GM21825 (cell line): ENCODE measurements at regions not wholly inside any gene's neighbourhood (a gene's known extent, or its start where the extent isn't known, plus 50 kb on each side); places are given as distances from the start of the nearest gene placed in this dataset.

Source experiments
- ATAC-seq: cut with Tn5 transposase; IDR thresholded peaks from one replicate; pipeline ENCODE4 v1.9.1; 2021; ENCODE audit warnings: mild to moderate bottlenecking, moderate library complexity; ENCODE audit not compliant: unreplicated experiment

- no peak for ATAC-seq
Measured at GRCh38 chr6:12221856-12222255, 68.3 kb upstream of the EDN1 start.

DNA sequence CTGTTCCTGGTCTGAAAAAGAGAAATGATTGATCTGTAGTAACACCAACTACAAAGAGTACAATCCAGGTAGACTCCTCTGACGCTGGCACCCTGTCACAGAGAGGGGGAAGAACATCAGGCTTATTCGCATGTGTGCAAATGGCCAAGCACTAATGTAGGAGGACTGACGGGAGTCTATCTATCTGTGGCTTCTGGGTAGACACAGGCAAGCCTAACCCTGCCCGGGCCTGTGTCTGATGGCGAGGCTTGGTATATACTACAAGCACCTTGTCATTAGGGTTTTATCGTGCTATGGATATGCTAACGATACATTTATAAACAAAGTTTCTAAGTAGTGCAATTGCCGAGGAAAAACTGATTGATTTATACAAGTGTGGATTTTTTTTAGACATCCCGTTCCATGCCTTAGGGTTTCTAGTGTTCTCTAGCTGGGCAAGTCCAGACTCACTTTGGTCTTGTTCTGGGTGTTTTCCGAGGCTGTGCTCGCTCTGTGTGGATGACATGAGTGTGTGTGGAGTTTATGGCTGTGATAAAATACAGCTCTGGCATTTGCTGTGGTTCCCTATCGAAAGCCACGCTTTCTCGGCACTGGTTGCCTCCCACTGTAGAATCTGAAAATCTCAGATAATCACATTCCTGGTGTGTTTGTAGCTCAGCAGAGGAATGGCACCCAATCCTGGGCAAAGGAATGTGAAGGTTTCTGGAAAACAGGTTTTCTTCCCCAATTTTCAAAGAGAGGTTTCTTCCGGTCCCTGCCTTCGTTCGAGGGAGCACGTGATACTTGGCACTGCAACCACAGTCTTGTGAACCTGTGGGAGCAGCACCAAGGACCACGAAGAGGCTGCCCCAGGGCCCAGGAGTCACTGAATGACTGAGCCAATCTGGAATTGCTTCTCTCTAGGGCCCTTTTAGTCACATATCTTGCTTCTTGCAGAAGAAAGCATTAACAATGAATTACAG is 67.5 kb upstream of the EDN1 start:
- no peak for ATAC-seq

GRCh38 chr6:12223383-12223782 is 66.8 kb upstream of the EDN1 start:
- no peak for ATAC-seq

- ATAC-seq, result no peak
Measured at GRCh38 chr6:12224251-12224650, 65.9 kb upstream of the EDN1 start.

DNA sequence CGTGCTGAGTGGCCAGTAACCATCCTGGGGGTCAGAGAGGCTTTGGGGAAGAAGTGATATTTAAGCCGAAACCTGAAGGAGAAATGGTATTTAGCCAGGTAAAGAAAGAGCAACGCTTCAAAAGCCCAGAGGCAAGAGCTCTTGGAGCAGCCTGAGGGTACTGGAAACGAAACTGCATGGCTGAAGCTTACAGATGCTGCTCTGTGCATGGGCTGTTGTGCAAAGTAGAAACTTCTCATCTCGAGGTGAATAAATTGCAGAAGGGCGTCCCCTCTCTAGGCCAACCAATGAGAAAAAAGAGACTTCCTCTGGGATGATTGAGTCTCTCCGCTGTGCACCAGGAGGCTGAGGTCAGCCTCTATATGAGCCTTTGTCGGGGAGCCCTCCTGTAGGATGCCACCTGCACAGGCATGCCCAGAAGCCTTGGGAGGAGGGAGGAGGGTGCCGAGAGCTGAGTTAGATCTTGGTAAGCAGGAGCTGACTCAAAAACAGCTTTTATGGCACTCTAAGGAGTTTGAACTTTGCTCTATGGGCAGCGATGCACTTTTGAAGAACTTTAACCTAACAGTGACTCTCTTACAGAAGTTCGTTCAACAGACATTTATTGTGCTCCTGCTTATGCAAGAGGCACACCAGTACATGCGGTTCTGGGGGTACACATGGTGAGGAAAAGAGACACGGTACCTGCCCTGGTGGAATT is 61.6 kb upstream of the EDN1 start:
- ATAC-seq, result no peak

DNA sequence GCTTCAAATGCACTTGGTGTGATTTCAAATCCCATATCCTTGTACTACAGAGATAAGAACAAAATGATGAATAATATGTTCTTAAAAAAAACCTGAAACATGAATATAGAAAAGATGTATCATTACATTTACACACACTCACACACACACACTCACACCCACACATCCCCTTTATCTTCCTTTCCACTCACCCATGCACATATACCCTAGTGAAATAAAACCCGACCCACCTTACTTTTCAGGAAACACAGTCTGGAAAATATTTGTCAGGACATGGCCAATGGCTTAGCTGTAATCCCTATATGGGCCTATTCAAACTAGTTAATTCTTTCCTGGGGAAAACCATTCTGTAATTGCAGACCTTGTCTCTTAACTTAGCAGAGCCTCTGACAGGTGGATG is 60.8 kb upstream of the EDN1 start:
- no peak for ATAC-seq

- ATAC-seq, result no peak
Measured at GRCh38 chr6:12230523-12230922, 59.6 kb upstream of the EDN1 start.

DNA sequence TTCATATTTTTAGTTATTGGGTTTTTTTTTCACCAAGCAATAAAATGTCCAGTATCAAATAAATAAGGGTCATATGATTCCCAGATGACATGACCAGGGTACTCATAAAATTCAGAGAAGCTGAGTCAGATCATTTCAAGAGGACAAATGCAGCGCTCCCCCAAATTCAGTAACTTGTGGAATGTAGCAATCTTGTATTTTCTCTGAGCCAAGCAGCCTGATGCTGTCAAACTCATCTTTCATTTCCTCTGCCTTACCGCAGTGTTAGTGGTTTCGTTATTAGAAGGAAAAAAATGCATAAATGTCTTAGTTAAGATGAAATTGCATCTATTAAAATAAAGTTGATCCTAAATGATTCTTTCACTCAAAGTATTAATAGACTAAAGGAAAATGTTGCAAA is 57.8 kb upstream of the EDN1 start:
- ATAC-seq, result peak; percentile 69

DNA sequence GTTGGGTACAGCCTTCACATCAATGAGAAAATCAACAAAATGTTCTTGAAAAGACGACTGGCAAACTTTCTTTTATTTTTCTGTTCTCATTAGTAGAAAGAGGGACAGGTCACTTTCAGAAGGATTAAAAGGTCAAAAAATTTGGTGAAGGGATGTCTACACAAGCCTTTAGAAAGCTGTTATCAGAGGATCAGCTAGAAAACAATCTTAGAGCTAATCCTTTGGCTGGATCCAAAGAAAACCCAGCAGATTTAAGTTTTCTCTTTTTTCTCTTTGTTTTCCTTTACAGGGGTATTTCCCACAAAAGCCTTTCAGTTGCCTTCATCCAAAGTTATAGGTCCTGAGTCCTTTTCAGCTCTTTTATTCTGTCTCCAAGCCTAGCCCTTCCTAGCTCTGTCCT is 57.3 kb upstream of the EDN1 start:
- no peak for ATAC-seq

- no peak for ATAC-seq
Measured at GRCh38 chr6:12233693-12234571, 56.2 kb upstream of the EDN1 start.

GRCh38 chr6:12235341-12235740 is 54.8 kb upstream of the EDN1 start:
- no peak for ATAC-seq

- no peak for ATAC-seq
Measured at GRCh38 chr6:12238219-12238618, 51.9 kb upstream of the EDN1 start.
